NCI-H82 treated with DMSO at 0.1 percent for 48 hours (cell line): ENCODE measurements at regions not wholly inside any gene's neighbourhood (a gene's known extent, or its start where the extent isn't known, plus 50 kb on each side); places are given as distances from the start of the nearest gene placed in this dataset.

Source experiments
- DNase-seq: peaks from one replicate; lab custom pipeline; 2025; ENCODE audit not compliant: unreplicated experiment; lab: John Stamatoyannopoulos, UW

- no peak for DNase-seq
Observed at GRCh38 chr13:90783273-90783672, 564.2 kb upstream of the MIR17HG start.

GRCh38 chr13:90787007-90787406 lies 560.5 kb upstream of the MIR17HG start:
- no peak for DNase-seq

- DNase-seq: no peak
Observed at GRCh38 chr13:90792335-90792734, 555.2 kb upstream of the MIR17HG start.

- DNase-seq: no peak
Observed at GRCh38 chr13:90793261-90793820, 554.1 kb upstream of the MIR17HG start.

GRCh38 chr13:90796474-90796873 lies 551.0 kb upstream of the MIR17HG start:
- no peak for DNase-seq

- no peak for DNase-seq
Observed at GRCh38 chr13:90797335-90797734, 550.2 kb upstream of the MIR17HG start.

GRCh38 chr13:90798381-90798780 lies 549.1 kb upstream of the MIR17HG start:
- no peak for DNase-seq

- DNase-seq: no peak
Observed at GRCh38 chr13:90800082-90800746, 547.3 kb upstream of the MIR17HG start.

GRCh38 chr13:90801621-90802020 lies 545.9 kb upstream of the MIR17HG start:
- no peak for DNase-seq

GRCh38 chr13:90803210-90803609 lies 544.3 kb upstream of the MIR17HG start:
- no peak for DNase-seq

GRCh38 chr13:90806016-90806615 lies 541.4 kb upstream of the MIR17HG start:
- no peak for DNase-seq

- no peak for DNase-seq
Observed at GRCh38 chr13:90806892-90807291, 540.6 kb upstream of the MIR17HG start.

GRCh38 chr13:90808838-90809237 lies 538.6 kb upstream of the MIR17HG start:
- no peak for DNase-seq

GRCh38 chr13:90824032-90824431 lies 523.5 kb upstream of the MIR17HG start:
- DNase-seq: no peak

- no peak for DNase-seq
Observed at GRCh38 chr13:90826688-90827087, 520.8 kb upstream of the MIR17HG start.

GRCh38 chr13:90830782-90831181 lies 516.7 kb upstream of the MIR17HG start:
- DNase-seq: no peak

GRCh38 chr13:90833951-90834350 lies 513.5 kb upstream of the MIR17HG start:
- no peak for DNase-seq

- DNase-seq: no peak
Observed at GRCh38 chr13:90834700-90835099, 512.8 kb upstream of the MIR17HG start.

- no peak for DNase-seq
Observed at GRCh38 chr13:90835826-90836225, 511.7 kb upstream of the MIR17HG start.

GRCh38 chr13:90838317-90838960 lies 509.0 kb upstream of the MIR17HG start:
- no peak for DNase-seq

- DNase-seq: no peak
Observed at GRCh38 chr13:90839061-90839460, 508.4 kb upstream of the MIR17HG start.

GRCh38 chr13:90846936-90847335 lies 500.6 kb upstream of the MIR17HG start:
- no peak for DNase-seq
